ENCODE measurements at regions not wholly inside any gene's neighbourhood (a gene's known extent, or its start where the extent isn't known, plus 50 kb on each side); places are given as distances from the start of the nearest gene placed in this dataset.

DNA sequence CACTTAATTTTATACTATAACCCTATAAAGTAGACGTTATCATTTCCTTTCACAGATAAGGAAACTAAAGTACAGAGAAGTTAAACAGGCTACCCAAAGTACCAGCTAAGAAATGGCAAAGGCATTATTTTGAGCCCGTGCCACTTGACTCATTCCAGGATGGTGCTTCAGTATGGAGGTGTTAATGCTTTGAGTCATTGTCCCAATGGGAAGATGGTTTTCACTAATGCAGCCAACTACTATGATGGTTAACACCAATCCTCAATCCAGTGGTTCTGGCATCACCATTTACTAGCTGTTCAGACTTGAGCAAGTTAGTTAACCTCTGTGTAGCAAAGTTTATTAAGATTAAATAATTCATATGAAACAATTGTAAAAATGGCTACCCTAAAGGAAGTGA, 123.1 kb upstream of the SLC5A12 start:
- TF ChIP-seq CTCF (IDR thresholded peaks at IDR 0.05 in 8 of 11, conservative IDR thresholded peaks at IDR 0.05 in 3 of 11) (no peak), POLR2A (IDR thresholded peaks at IDR 0.05) (no peak)

Measured in spleen (tissue), 7 donors.